DMS 273 (cell line): ENCODE measurements at regions not wholly inside any gene's neighbourhood (a gene's known extent, or its start where the extent isn't known, plus 50 kb on each side); places are given as distances from the start of the nearest gene placed in this dataset.
"Not testable (repeated sequence)": the region's sequence is repeated elsewhere in the genome, so short reads cannot be mapped to it uniquely, and the experiment has no call there.

Experiments
- DNase-seq: peaks from one replicate; lab custom pipeline; 2025; ENCODE audit not compliant: unreplicated experiment; lab: John Stamatoyannopoulos, UW

- DNase-seq = no peak
These were observed 1020.9 kb upstream of the INTU start for GRCh38 chr4:126611900-126612299.

- DNase-seq = no peak
These were observed 1018.4 kb upstream of the INTU start for GRCh38 chr4:126614356-126614855.

- no peak for DNase-seq
These were observed 1016.0 kb upstream of the INTU start for GRCh38 chr4:126616795-126617194.

GRCh38 chr4:126627255-126627654 is 1005.5 kb upstream of the INTU start:
- DNase-seq = peak; percentile 40

GRCh38 chr4:126628933-126629332 is 1003.8 kb upstream of the INTU start:
- no peak for DNase-seq

- DNase-seq = no peak
These were observed 1002.5 kb upstream of the INTU start for GRCh38 chr4:126630230-126630629.

- DNase-seq = no peak
These were observed 999.5 kb upstream of the INTU start for GRCh38 chr4:126633306-126633705.

GRCh38 chr4:126637706-126638105 is 995.1 kb upstream of the INTU start:
- no peak for DNase-seq

- DNase-seq = no peak
These were observed 985.4 kb upstream of the INTU start for GRCh38 chr4:126647320-126647719.

- no peak for DNase-seq
These were observed 984.9 kb upstream of the INTU start for GRCh38 chr4:126647756-126648397.

- DNase-seq = no peak
These were observed 974.3 kb upstream of the INTU start for GRCh38 chr4:126658411-126658810.

GRCh38 chr4:126661194-126661593 is 971.6 kb upstream of the INTU start:
- DNase-seq = no peak

GRCh38 chr4:126664839-126665238 is 967.9 kb upstream of the INTU start:
- no peak for DNase-seq

- not testable (repeated sequence) for DNase-seq
These were observed 962.7 kb upstream of the INTU start for GRCh38 chr4:126670038-126670437.

- no peak for DNase-seq
These were observed 954.1 kb upstream of the INTU start for GRCh38 chr4:126678618-126679017.

- DNase-seq = no peak
These were observed 953.5 kb upstream of the INTU start for GRCh38 chr4:126679303-126679702.

- DNase-seq = no peak
These were observed 950.5 kb upstream of the INTU start for GRCh38 chr4:126682250-126682649.

GRCh38 chr4:126686491-126686890 is 946.3 kb upstream of the INTU start:
- DNase-seq = no peak

- DNase-seq = no peak
These were observed 945.0 kb upstream of the INTU start for GRCh38 chr4:126687655-126688358.

- DNase-seq = no peak
These were observed 941.0 kb upstream of the INTU start for GRCh38 chr4:126691797-126692196.

- DNase-seq = no peak
These were observed 935.0 kb upstream of the INTU start for GRCh38 chr4:126697748-126698147.

GRCh38 chr4:126698224-126698623 is 934.5 kb upstream of the INTU start:
- DNase-seq = no peak

- no peak for DNase-seq
These were observed 931.0 kb upstream of the INTU start for GRCh38 chr4:126701756-126702155.
